ENCODE measurements at regions not wholly inside any gene's neighbourhood (a gene's known extent, or its start where the extent isn't known, plus 50 kb on each side); places are given as distances from the start of the nearest gene placed in this dataset.

DNA sequence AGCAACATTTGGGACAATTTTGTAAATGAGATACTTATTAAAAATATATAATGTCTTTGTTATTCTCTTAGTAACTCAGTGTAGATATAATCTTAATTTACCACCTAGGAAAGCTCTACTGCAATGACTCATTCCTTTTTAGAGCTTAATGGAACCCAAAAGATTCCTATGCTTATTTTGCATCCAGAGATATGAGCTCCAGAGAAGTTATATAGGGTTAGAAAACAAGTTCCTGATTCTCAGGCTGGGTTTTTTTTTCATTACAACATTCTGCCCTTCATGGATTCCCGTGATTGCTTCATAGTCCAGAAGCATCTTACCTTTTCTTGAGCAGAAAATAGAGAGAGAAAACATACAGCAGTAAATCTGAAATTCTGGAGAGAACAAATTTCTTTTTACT is 57.9 kb upstream of the CXCL8 start:
- Histone ChIP-seq H3K4me1 (ENCODE audit: insufficient read depth, low read length) (no peaks in the 10 kb centered on the region), H3K4me2 (ENCODE audit: low read depth, low read length) (no peak overlapping the region), H3K9me3 (ENCODE audit: low read length) (no peaks in the 10 kb centered on the region), H3K27ac (ENCODE audit: extremely low read length, insufficient read depth, low read length) (no peak overlapping the region), H3K4me3 (replicated peaks in 1 of 3; ENCODE audit: insufficient read depth in 1 of 3, low read depth in 2 of 3, low read length in 3 of 3) (no peak overlapping the region), H3K36me3 (replicated peaks in 1 of 2; ENCODE audit: control insufficient read depth in 1 of 2, insufficient read depth in 2 of 2, low read length in 2 of 2) (no peaks in the 10 kb centered on the region), H2AFZ (ENCODE audit: low read length) (no peak overlapping the region), H3K79me2 (ENCODE audit: insufficient read depth, low read length) (no peaks in the 10 kb centered on the region), H3K27me3 (ENCODE audit: control insufficient read depth in 1 of 2, insufficient read depth in 2 of 2, low read length in 2 of 2) (no peaks in the 10 kb centered on the region; a peak in 2 of 5 replicates), H4K20me1 (ENCODE audit: insufficient read depth, low read length) (no peaks in the 10 kb centered on the region), H3K9ac (ENCODE audit: insufficient read depth, low read depth, low read length) (no peak overlapping the region)
- TF ChIP-seq, protein P1, sequence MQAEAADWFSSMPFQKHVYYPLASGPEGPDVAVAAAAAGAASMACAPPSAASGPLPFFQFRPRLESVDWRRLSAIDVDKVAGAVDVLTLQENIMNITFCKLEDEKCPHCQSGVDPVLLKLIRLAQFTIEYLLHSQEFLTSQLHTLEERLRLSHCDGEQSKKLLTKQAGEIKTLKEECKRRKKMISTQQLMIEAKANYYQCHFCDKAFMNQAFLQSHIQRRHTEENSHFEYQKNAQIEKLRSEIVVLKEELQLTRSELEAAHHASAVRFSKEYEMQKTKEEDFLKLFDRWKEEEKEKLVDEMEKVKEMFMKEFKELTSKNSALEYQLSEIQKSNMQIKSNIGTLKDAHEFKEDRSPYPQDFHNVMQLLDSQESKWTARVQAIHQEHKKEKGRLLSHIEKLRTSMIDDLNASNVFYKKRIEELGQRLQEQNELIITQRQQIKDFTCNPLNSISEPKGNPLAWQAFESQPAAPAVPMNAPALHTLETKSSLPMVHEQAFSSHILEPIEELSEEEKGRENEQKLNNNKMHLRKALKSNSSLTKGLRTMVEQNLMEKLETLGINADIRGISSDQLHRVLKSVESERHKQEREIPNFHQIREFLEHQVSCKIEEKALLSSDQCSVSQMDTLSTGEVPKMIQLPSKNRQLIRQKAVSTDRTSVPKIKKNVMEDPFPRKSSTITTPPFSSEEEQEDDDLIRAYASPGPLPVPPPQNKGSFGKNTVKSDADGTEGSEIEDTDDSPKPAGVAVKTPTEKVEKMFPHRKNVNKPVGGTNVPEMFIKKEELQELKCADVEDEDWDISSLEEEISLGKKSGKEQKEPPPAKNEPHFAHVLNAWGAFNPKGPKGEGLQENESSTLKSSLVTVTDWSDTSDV (CRISPR knock-in tag; IDR thresholded peaks at IDR 0.05): no peak
- TF ChIP-seq, protein P2, sequence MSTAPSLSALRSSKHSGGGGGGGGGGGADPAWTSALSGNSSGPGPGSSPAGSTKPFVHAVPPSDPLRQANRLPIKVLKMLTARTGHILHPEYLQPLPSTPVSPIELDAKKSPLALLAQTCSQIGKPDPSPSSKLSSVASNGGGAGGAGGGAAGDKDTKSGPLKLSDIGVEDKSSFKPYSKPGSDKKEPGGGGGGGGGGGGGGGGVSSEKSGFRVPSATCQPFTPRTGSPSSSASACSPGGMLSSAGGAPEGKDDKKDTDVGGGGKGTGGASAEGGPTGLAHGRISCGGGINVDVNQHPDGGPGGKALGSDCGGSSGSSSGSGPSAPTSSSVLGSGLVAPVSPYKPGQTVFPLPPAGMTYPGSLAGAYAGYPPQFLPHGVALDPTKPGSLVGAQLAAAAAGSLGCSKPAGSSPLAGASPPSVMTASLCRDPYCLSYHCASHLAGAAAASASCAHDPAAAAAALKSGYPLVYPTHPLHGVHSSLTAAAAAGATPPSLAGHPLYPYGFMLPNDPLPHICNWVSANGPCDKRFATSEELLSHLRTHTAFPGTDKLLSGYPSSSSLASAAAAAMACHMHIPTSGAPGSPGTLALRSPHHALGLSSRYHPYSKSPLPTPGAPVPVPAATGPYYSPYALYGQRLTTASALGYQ (CRISPR knock-in tag; IDR thresholded peaks at IDR 0.05): no peak
- TF ChIP-seq, protein P3, sequence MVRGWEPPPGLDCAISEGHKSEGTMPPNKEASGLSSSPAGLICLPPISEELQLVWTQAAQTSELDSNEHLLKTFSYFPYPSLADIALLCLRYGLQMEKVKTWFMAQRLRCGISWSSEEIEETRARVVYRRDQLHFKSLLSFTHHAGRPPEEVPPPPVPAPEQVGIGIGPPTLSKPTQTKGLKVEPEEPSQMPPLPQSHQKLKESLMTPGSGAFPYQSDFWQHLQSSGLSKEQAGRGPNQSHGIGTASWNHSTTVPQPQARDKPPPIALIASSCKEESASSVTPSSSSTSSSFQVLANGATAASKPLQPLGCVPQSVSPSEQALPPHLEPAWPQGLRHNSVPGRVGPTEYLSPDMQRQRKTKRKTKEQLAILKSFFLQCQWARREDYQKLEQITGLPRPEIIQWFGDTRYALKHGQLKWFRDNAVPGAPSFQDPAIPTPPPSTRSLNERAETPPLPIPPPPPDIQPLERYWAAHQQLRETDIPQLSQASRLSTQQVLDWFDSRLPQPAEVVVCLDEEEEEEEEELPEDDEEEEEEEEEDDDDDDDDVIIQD (CRISPR knock-in tag; IDR thresholded peaks at IDR 0.05; ENCODE audit: low read depth): no peak
- TF ChIP-seq TAF1 (CRISPR knock-in tag; IDR thresholded peaks at IDR 0.05) (no peak), ARNT (IDR thresholded peaks at IDR 0.05) (no peak), PITX1 (CRISPR knock-in tag; IDR thresholded peaks at IDR 0.05) (no peak), MTA3 (CRISPR knock-in tag; IDR thresholded peaks at IDR 0.05) (no peak), GATAD2A (CRISPR knock-in tag; IDR thresholded peaks at IDR 0.05) (no peak), ZNF20 (CRISPR knock-in tag; IDR thresholded peaks at IDR 0.05) (no peak), ZFAT (CRISPR knock-in tag; conservative IDR thresholded peaks at IDR 0.05) (no peak), KDM2A (CRISPR knock-in tag; IDR thresholded peaks at IDR 0.05; ENCODE audit: borderline replicate concordance, low read depth) (no peak)
- TF ChIP-seq, protein P4, sequence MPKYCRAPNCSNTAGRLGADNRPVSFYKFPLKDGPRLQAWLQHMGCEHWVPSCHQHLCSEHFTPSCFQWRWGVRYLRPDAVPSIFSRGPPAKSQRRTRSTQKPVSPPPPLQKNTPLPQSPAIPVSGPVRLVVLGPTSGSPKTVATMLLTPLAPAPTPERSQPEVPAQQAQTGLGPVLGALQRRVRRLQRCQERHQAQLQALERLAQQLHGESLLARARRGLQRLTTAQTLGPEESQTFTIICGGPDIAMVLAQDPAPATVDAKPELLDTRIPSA (CRISPR knock-in tag; IDR thresholded peaks at IDR 0.05; ENCODE audit: borderline replicate concordance): no peak
- TF ChIP-seq, protein P5, sequence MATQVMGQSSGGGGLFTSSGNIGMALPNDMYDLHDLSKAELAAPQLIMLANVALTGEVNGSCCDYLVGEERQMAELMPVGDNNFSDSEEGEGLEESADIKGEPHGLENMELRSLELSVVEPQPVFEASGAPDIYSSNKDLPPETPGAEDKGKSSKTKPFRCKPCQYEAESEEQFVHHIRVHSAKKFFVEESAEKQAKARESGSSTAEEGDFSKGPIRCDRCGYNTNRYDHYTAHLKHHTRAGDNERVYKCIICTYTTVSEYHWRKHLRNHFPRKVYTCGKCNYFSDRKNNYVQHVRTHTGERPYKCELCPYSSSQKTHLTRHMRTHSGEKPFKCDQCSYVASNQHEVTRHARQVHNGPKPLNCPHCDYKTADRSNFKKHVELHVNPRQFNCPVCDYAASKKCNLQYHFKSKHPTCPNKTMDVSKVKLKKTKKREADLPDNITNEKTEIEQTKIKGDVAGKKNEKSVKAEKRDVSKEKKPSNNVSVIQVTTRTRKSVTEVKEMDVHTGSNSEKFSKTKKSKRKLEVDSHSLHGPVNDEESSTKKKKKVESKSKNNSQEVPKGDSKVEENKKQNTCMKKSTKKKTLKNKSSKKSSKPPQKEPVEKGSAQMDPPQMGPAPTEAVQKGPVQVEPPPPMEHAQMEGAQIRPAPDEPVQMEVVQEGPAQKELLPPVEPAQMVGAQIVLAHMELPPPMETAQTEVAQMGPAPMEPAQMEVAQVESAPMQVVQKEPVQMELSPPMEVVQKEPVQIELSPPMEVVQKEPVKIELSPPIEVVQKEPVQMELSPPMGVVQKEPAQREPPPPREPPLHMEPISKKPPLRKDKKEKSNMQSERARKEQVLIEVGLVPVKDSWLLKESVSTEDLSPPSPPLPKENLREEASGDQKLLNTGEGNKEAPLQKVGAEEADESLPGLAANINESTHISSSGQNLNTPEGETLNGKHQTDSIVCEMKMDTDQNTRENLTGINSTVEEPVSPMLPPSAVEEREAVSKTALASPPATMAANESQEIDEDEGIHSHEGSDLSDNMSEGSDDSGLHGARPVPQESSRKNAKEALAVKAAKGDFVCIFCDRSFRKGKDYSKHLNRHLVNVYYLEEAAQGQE (IDR thresholded peaks at IDR 0.05; ENCODE audit: borderline replicate concordance in 1 of 2, low read depth in 1 of 2, low read length in 2 of 2): no peak
- TF ChIP-seq, protein P6, sequence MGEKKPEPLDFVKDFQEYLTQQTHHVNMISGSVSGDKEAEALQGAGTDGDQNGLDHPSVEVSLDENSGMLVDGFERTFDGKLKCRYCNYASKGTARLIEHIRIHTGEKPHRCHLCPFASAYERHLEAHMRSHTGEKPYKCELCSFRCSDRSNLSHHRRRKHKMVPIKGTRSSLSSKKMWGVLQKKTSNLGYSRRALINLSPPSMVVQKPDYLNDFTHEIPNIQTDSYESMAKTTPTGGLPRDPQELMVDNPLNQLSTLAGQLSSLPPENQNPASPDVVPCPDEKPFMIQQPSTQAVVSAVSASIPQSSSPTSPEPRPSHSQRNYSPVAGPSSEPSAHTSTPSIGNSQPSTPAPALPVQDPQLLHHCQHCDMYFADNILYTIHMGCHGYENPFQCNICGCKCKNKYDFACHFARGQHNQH (CRISPR knock-in tag; IDR thresholded peaks at IDR 0.05): no peak
- FAIRE-seq: no peak
- POLR2A ChIA-PET: no interaction called here
- WGBS (ENCODE audit: low lambda C conversion rate): 0% methylated on average over 1 of the region's 1 CpG
- in situ Hi-C loops (cut with HindIII; ENCODE audit: extremely low pct_ligation_motif_present, low pct_unique_long_range_greater_than_20kb): no loop called here
- no peak for DNase-seq (ENCODE audit: low spot score)
- ATAC-seq: no peak
- CTCF ChIA-PET (ENCODE audit: low intra/inter-chr PET ratio, low total read pairs): no interaction called here
- BruUV-seq (replicated peaks): no TSS peak
- intact Hi-C loops (cut with micrococcal nuclease; ENCODE audit: unreplicated experiment): no loop called here
